ENCODE measurements at regions not wholly inside any gene's neighbourhood (a gene's known extent, or its start where the extent isn't known, plus 50 kb on each side); places are given as distances from the start of the nearest gene placed in this dataset.
"Not testable (repeated sequence)": the region's sequence is repeated elsewhere in the genome, so short reads cannot be mapped to it uniquely, and the experiment has no call there.

DNA sequence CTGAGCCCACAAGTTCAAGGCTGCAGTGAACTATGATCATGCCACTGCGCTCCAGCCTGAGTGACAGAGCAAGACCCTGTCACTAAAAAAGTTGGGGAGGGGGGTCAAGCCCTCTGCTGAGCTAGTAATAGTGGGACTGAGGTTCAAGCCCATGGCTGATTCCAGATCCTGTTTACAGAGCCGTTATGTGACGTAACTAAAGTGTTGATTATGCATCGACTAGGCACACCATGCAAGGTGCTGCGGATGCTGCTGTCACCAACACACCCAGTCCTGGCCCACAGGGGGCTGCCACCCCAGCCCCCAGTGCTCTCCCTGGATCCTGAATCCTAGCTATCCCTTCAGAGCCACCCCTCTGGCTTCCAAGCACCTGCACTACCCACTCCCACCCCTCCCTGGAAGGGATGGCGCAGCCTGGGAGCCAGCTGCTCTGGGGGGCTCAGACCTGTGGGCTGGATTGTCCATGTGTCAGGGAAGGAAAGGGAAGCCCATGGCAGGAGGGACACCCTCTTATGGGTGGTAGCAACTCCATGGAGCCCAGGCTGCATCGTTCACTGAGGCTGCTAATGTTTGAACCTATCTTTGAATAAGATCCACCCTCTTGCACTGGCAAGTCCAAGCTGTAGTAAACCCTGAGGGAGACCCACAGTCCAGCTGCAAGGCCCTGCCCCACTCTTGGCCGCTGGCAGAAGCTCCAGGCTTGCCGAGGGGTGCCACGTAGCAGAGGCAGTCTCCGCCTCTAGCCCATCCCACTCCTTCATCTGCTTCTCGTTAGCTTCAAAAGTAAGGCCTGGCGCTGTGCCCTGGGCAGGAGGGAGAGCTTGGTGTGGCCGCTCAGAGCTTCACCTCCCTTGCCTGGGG, 95.0 kb downstream of the SNX5 start:
- peak; percentile 57 for DNase-seq (ENCODE audit: low read depth)

DNA sequence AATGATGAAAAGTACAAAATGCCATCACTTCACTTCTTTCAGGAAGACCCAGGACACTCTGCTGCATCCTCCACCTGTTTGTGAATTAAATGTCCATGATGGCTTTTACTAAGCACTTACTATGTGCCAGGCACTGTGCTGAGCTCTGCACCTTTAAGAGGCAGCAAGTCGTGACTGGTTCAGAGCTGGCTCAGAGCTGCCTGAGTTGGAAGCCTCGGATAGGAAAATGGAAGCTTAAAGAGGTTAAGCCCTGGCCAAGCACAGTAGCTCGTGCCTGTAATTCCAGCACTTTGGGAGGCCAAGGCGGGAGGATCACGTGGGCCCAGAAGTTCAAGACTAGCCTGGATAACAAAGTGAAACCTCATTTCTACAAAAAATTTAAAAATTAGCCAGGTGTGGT, 95.6 kb downstream of the SNX5 start:
- no peak for DNase-seq (ENCODE audit: low read depth)

GRCh38 chr20:17872434-17872833, 96.2 kb downstream of the SNX5 start:
- no peak for DNase-seq (ENCODE audit: low read depth)

DNA sequence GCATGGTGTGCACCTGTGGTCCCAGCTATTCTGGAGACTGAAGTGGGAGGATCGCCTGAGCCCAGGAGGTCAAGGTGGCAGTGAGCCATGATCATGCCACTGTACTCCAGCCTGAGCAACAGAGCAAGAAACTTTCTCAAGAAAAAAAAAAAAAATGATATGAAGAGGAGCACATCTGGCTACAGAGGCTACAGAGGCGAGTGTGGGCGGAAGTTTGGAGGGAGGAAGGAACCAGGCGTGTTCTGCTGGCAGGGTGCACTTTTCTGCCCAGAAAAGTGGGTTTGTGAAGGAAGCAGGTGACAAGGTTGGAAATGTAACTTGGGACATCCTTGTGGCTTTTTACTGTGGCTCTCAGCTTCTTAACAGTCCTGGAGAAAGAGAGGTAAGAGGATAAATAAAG, 96.7 kb downstream of the SNX5 start:
- no peak for DNase-seq (ENCODE audit: low read depth)

- DNase-seq (ENCODE audit: low read depth): no peak
Measured at GRCh38 chr20:17871181-17871580, 97.4 kb downstream of the SNX5 start.

DNA sequence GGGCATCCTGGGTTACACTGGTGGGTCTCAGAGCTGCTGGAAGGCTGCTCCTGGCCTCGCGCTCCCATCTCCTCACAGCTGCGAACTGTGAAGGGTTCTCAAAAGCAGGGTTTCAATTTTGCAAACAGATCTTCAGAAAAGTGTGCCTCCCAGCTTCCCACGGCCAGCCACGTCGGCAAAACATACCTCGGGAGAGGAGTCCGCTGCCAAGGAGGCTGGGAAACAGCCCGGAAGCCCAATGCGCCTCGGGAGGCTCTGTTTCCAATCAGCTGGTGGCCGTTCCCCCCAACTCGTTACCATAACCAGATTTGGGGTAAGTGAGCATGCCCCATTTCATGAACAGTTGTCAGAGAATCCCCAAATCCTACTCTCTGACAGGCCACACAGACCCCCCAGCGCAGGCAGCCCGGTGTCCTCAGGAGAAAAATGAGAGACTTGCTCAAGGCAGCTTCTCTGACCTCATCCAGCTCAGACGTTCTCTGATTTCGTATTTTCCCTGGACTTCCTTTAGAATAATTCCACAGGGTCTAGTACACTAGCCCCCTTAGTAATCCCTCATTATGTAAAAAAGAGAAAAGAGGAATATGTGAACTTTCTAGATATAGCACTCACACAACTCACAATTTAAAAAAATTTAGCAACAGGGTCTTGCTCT, 98.4 kb downstream of the SNX5 start:
- DNase-seq (ENCODE audit: low read depth): no peak

GRCh38 chr20:17869295-17869994, 99.1 kb downstream of the SNX5 start:
- DNase-seq (ENCODE audit: low read depth): no peak

GRCh38 chr20:17868700-17869231, 99.8 kb downstream of the SNX5 start:
- no peak for DNase-seq (ENCODE audit: low read depth)

- no peak for DNase-seq (ENCODE audit: low read depth)
Measured at GRCh38 chr20:17868151-17868550, 100.4 kb downstream of the SNX5 start.

- DNase-seq (ENCODE audit: low read depth): no peak
Measured at GRCh38 chr20:17867131-17867925, 101.3 kb downstream of the SNX5 start.

- DNase-seq (ENCODE audit: low read depth): no peak
Measured at GRCh38 chr20:17866234-17867001, 102.2 kb downstream of the SNX5 start.

GRCh38 chr20:17863577-17864292, 104.9 kb downstream of the SNX5 start:
- DNase-seq (ENCODE audit: low read depth): no peak

DNA sequence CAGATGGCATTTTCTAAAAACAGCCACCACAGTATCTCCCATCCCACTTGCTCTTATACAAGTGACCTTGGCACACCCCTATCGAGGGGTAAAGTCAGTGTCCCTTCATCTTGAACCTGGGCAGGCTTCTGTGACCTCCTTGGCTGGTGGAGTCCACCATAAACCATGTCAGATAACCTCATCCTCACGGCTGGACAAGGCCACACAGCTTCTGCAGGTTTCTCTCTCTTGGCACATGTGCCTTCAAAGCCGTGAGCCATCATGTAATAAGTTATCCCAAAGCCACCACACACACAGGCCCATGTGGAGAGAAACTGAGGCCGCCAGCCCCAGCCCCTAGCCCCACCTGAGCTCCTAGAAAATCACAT, 105.4 kb downstream of the SNX5 start:
- DNase-seq (ENCODE audit: low read depth): no peak

GRCh38 chr20:17862171-17862570, 106.4 kb downstream of the SNX5 start:
- DNase-seq (ENCODE audit: low read depth): no peak

- DNase-seq (ENCODE audit: low read depth): not testable (repeated sequence)
Measured at GRCh38 chr20:17861620-17862019, 107.0 kb downstream of the SNX5 start.

DNA sequence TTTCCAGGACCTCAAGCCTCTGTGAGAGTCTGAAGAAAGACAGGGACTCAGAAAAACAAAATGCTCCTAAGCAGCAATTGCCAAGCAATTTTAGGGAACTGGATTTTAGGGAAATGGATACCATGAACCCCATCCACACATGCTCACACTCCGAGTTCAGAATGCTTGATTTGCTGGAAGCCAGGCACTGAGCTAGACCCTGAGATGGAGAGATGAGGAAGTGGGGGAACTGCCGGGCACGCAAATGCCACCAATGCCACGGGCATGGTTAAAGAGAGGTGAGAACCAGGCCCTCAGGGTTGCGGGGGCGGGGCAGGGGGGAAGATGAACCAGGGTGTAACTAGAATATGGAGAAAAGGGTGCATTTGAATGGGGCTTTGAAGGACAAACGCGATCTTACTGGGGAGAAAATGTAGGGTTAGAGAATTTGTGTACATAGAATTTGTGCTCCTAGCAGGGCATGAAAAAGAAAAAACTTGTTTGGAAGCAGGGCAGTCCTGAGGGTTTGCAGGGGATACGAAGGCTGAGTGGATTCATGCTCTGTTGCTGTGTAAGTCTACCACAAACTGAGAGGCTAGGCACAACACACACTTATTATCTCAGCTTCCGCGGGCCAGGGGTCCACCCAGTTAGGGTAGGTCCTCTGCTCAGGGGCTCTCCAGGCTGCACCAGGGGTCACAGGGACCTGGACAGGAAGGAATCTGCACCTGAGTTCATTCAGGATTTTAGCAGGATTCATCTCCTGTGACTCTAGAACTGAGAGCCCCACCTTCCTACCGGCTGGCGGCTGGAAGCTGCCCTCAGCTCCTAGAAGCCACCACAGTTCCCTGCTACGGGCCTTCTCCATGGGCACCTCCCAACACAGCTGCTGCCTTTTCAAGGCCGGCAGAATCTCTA, 108.0 kb downstream of the SNX5 start:
- no peak for DNase-seq (ENCODE audit: low read depth)

- DNase-seq (ENCODE audit: low read depth): no peak
Measured at GRCh38 chr20:17859616-17860232, 108.9 kb downstream of the SNX5 start.

GRCh38 chr20:17859002-17859615, 109.5 kb downstream of the SNX5 start:
- no peak for DNase-seq (ENCODE audit: low read depth)
